ENCODE measurements at regions not wholly inside any gene's neighbourhood (a gene's known extent, or its start where the extent isn't known, plus 50 kb on each side); places are given as distances from the start of the nearest gene placed in this dataset.

DNA sequence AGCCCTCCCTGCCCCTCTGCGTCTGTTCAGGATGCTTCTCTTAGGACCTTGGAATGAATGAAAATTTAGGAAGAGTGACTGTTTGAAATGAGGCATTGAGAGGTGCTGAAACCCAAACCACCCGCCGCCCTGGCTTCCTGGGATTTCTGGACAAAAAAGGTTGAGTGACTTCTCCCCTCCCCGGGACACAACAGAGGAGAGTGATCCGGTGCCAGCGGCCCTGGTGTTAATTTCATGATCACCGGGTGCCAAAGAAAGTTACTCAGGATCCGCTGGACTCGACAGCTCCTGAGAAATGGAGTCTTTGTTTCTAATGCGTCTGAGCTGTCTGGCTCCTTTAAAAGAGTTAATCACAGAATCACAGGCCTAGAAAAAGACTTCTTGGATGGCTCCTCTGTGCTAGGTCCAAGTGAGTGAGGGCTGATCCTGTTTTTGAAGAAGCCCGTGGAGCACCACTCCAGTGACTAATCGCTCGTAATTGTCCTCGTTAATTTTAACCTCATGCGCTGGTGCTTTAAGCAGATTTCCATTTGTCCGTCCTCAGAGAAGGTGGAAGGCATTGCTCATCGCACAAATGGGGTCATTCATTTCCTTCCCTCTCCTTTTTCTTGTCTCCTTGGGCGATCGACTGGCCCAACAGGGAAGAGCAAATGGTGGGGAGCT is 144.4 kb upstream of the ZFHX3 start:
- Mint-ChIP-seq H3K27ac (no peak overlapping the region), H3K4me1 (ENCODE audit: unreplicated experiment) (peaks cover 31% of the 10 kb centered on the region), H3K9me3 (no peaks in the 10 kb centered on the region), H3K36me3 (no peaks in the 10 kb centered on the region), H3K27me3 (peaks cover 27% of the 10 kb centered on the region), H3K4me3 (no peak overlapping the region)
- DNase-seq (ENCODE audit: extremely low spot score, unreplicated experiment), result no peak
- TF ChIP-seq, protein P1, sequence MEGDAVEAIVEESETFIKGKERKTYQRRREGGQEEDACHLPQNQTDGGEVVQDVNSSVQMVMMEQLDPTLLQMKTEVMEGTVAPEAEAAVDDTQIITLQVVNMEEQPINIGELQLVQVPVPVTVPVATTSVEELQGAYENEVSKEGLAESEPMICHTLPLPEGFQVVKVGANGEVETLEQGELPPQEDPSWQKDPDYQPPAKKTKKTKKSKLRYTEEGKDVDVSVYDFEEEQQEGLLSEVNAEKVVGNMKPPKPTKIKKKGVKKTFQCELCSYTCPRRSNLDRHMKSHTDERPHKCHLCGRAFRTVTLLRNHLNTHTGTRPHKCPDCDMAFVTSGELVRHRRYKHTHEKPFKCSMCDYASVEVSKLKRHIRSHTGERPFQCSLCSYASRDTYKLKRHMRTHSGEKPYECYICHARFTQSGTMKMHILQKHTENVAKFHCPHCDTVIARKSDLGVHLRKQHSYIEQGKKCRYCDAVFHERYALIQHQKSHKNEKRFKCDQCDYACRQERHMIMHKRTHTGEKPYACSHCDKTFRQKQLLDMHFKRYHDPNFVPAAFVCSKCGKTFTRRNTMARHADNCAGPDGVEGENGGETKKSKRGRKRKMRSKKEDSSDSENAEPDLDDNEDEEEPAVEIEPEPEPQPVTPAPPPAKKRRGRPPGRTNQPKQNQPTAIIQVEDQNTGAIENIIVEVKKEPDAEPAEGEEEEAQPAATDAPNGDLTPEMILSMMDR (conservative IDR thresholded peaks at IDR 0.05), result no peak

DNA sequence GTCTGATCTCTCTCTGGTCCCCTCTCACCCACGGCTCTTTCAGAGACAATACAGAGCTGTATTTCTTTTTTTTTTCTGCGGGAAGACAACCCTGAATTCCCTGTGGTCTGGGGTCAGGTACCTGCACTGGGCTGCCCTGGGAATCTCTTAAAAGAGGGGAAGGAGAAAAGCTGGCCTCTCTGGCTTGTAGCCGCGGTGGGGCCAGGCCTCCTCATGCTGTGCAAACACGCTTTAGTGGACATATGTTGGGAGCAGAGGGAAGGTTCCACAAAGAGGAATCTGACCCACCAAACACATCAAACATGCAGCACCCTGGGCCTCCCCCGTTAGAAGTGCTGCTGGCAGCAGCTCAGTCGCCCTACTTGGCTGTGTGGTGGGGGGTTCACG is 143.7 kb upstream of the ZFHX3 start:
- peaks cover 27% of the 10 kb centered on the region for H3K27me3 Mint-ChIP-seq
- H3K36me3 Mint-ChIP-seq, result no peaks in the 10 kb centered on the region
- no peaks in the 10 kb centered on the region for H3K9me3 Mint-ChIP-seq
- H3K4me1 Mint-ChIP-seq (ENCODE audit: unreplicated experiment), result peaks cover 38% of the 10 kb centered on the region
- TF ChIP-seq, protein P1 (conservative IDR thresholded peaks at IDR 0.05), result no peak
- no peak overlapping the region for H3K27ac Mint-ChIP-seq
- H3K4me3 Mint-ChIP-seq, result no peak overlapping the region
- DNase-seq (ENCODE audit: extremely low spot score, unreplicated experiment), result no peak

DNA sequence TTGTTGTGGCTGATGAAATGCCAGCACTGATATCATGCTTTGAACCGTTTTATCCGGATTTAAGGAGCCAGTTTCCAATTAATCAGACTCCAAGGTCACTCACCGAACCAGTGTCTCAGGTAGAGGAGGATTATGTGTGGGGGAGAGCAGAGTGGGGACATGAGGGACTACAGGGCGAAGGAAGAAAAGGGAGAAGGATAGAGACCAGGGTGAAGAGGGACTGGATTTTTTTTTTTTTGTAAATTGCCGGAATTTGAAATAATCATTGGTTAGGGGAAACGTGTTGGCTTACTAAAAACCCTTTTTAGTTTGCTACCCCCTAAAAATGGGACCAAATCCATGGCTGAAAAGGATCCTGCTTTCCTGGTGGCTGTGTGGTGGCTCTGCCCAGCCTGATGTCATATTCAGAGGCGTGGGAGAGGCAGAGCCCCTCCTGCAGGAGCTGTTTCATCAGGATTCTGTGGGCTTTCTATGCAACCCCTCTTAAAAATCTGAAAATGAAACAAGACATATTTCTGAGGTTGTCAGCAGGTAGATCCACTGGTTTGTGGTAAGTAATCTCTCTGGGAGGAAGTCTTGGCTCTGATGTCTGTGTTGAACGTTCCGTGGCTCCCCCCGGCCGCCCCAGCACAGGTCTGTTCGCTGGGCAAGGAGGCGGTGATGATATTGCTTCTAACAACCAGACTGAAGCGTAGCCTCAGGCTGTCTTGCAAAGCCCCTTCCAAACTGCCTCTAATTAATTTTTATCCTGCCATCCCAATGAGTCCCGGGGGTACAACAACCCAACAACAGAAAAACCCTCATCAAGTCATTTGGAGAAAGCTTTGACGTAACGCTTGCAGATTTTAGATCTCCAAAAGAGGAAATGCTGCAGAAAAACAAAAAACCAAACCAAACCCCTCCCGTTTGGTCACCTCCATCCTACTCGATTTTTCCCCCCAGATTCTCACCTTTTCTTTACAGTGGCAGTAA is 143.0 kb upstream of the ZFHX3 start:
- no peaks in the 10 kb centered on the region for H3K36me3 Mint-ChIP-seq

DNA sequence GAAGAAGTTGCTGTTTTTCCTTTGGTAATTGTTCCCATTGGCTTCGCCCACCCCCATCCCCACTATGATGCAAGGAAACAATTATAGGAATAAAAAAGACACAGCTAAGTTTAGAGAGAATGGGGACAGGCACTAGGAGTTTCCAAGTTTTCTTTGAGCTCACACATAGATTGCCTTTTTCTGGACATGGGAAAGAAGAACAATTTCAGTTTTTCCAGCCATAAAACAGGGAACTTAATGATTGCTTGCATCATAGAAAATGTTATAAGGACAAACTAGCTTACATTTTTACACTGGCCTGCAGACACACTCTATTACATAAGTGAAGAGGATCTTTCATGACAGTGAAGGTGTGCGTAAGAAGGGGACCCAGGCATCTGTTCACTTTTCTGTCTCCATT is 142.3 kb upstream of the ZFHX3 start:
- Mint-ChIP-seq H3K36me3 (no peaks in the 10 kb centered on the region), H3K4me3 (no peak overlapping the region), H3K4me1 (ENCODE audit: unreplicated experiment) (peaks cover 40% of the 10 kb centered on the region), H3K27ac (no peak overlapping the region), H3K27me3 (peaks cover 27% of the 10 kb centered on the region), H3K9me3 (no peaks in the 10 kb centered on the region)
- TF ChIP-seq, protein P1 (conservative IDR thresholded peaks at IDR 0.05), result no peak
- no peak for DNase-seq (ENCODE audit: extremely low spot score, unreplicated experiment)

More for the DNA sequence above, 143.0 kb upstream of the ZFHX3 start:
- no peak for DNase-seq (ENCODE audit: extremely low spot score, unreplicated experiment)
- H3K4me1 Mint-ChIP-seq (ENCODE audit: unreplicated experiment), result peaks cover 40% of the 10 kb centered on the region
- no peaks in the 10 kb centered on the region for H3K9me3 Mint-ChIP-seq
- no peak overlapping the region for H3K27ac Mint-ChIP-seq
- peaks cover 27% of the 10 kb centered on the region for H3K27me3 Mint-ChIP-seq
- TF ChIP-seq, protein P1 (conservative IDR thresholded peaks at IDR 0.05), result no peak
- H3K4me3 Mint-ChIP-seq, result no peak overlapping the region

DNA sequence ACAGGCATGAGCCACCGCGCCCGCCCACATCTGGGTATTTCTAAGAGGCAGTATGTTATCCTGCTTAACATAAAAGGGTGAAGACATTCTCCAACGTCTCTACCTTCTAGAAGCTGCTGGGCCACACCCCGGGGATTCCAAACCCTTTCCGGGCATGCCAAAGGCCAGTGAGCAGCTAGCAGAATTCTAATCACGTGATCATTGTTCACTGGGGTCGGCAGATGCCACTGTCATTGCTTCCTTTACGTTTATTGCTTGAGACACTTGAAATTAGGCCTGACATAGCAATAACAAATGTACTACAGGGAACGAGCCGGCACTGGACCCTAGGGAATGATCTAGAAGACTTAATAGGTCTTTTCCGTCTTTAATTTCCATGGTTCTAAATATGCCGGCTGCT is 141.2 kb upstream of the ZFHX3 start:
- Mint-ChIP-seq H3K27me3 (peaks cover 27% of the 10 kb centered on the region), H3K4me1 (ENCODE audit: unreplicated experiment) (peaks cover 44% of the 10 kb centered on the region), H3K27ac (no peak overlapping the region), H3K4me3 (no peak overlapping the region), H3K36me3 (no peaks in the 10 kb centered on the region), H3K9me3 (no peaks in the 10 kb centered on the region)
- TF ChIP-seq, protein P1 (conservative IDR thresholded peaks at IDR 0.05), result no peak
- DNase-seq (ENCODE audit: extremely low spot score, unreplicated experiment), result no peak
